Activated CD4-positive, alpha-beta T cell treated with anti-CD3 and anti-CD28 coated beads, Interleukin-2, amount 10 ng/mL, durations not matched to agents 24 days and 14 days (primary cell): ENCODE measurements at regions not wholly inside any gene's neighbourhood (a gene's known extent, or its start where the extent isn't known, plus 50 kb on each side); places are given as distances from the start of the nearest gene placed in this dataset.
"Not testable (repeated sequence)": the region's sequence is repeated elsewhere in the genome, so short reads cannot be mapped to it uniquely, and the experiment has no call there.

ENCODE experiments used
- DNase-seq: peaks from one replicate; pipeline ENCODE4 v3.0.0; 2022
- H3K27ac Mint-ChIP-seq: one replicate; pipeline ENCODE4 v1.8.0; 2022; ENCODE audit warnings: mild to moderate bottlenecking, mixed read lengths
- H3K27me3 Mint-ChIP-seq: one replicate; pipeline ENCODE4 v1.8.0; 2022; ENCODE audit warnings: mixed read lengths
- H3K36me3 Mint-ChIP-seq: one replicate; pipeline ENCODE4 v1.8.0; 2022; ENCODE audit warnings: low read depth, mild to moderate bottlenecking, mixed read lengths
- H3K4me1 Mint-ChIP-seq: one replicate; pipeline ENCODE4 v1.8.0; 2021; ENCODE audit warnings: mixed read lengths
- H3K4me3 Mint-ChIP-seq: one replicate; pipeline ENCODE4 v1.8.0; 2022; ENCODE audit warnings: mild to moderate bottlenecking, moderate library complexity, mixed read lengths
- H3K9me3 Mint-ChIP-seq: one replicate; pipeline ENCODE4 v1.8.0; 2021; ENCODE audit warnings: mixed read lengths
- intact Hi-C: fragments of 100-400 bp; cut with micrococcal nuclease; formaldehyde crosslinking; loops from one replicate; pipeline ENCODE4 v1.15.1; 2023

GRCh38 chr6:106807947-106808611 lies 166.4 kb downstream of the CD24 start:
- DNase-seq, result no peak
- H3K27me3 Mint-ChIP-seq, result peaks cover 2% of the 10 kb centered on the region
- H3K4me3 Mint-ChIP-seq, result no peak overlapping the region
- peaks cover 25% of the 10 kb centered on the region for H3K9me3 Mint-ChIP-seq
- H3K4me1 Mint-ChIP-seq, result no peaks in the 10 kb centered on the region
- intact Hi-C loops, result no loop called here
- H3K36me3 Mint-ChIP-seq, result no peaks in the 10 kb centered on the region
- H3K27ac Mint-ChIP-seq, result no peak overlapping the region

- H3K27ac Mint-ChIP-seq, H3K27me3 Mint-ChIP-seq, H3K36me3 Mint-ChIP-seq, DNase-seq, H3K4me1 Mint-ChIP-seq, intact Hi-C loops, H3K4me3 Mint-ChIP-seq: not testable (repeated sequence)
- H3K9me3 Mint-ChIP-seq, result peaks cover 20% of the 10 kb centered on the region
Observed at GRCh38 chr6:106806253-106806652, 168.3 kb downstream of the CD24 start.

GRCh38 chr6:106805771-106806170 lies 168.8 kb downstream of the CD24 start:
- Mint-ChIP-seq H3K9me3 (peaks cover 15% of the 10 kb centered on the region), H3K27me3 (peaks cover 2% of the 10 kb centered on the region), H3K27ac (no peak overlapping the region), H3K4me3 (no peak overlapping the region), H3K36me3 (no peaks in the 10 kb centered on the region), H3K4me1 (no peaks in the 10 kb centered on the region)
- no peak for DNase-seq
- intact Hi-C loops, result no loop called here

- intact Hi-C loops, result no loop called here
Observed at GRCh38 chr6:106804346-106805335, 169.9 kb downstream of the CD24 start.

GRCh38 chr6:106803188-106803587 lies 171.3 kb downstream of the CD24 start:
- H3K4me3 Mint-ChIP-seq, result no peak overlapping the region
- H3K27me3 Mint-ChIP-seq, result peaks cover 7% of the 10 kb centered on the region
- H3K27ac Mint-ChIP-seq, result no peak overlapping the region
- intact Hi-C loops, result no loop called here
- no peaks in the 10 kb centered on the region for H3K4me1 Mint-ChIP-seq
- peaks cover 2% of the 10 kb centered on the region for H3K9me3 Mint-ChIP-seq
- no peaks in the 10 kb centered on the region for H3K36me3 Mint-ChIP-seq
- DNase-seq, result no peak

More at GRCh38 chr6:106804346-106805335, 169.9 kb downstream of the CD24 start:
- Mint-ChIP-seq H3K27me3 (peaks cover 2% of the 10 kb centered on the region), H3K9me3 (peaks cover 9% of the 10 kb centered on the region), H3K4me1 (no peaks in the 10 kb centered on the region), H3K27ac (no peak overlapping the region), H3K4me3 (no peak overlapping the region), H3K36me3 (no peaks in the 10 kb centered on the region)
- DNase-seq, result no peak

- Mint-ChIP-seq H3K36me3 (no peaks in the 10 kb centered on the region), H3K9me3 (no peaks in the 10 kb centered on the region), H3K4me3 (no peak overlapping the region), H3K4me1 (no peaks in the 10 kb centered on the region), H3K27ac (no peak overlapping the region), H3K27me3 (peaks cover 10% of the 10 kb centered on the region)
- intact Hi-C loops, result no loop called here
- DNase-seq, result no peak
Observed at GRCh38 chr6:106802139-106802538, 172.4 kb downstream of the CD24 start.

GRCh38 chr6:106801256-106801655 lies 171.9 kb downstream of the QRSL1 start:
- no peak overlapping the region for H3K27ac Mint-ChIP-seq
- peaks cover 10% of the 10 kb centered on the region for H3K27me3 Mint-ChIP-seq
- no peaks in the 10 kb centered on the region for H3K36me3 Mint-ChIP-seq
- no peak for DNase-seq
- intact Hi-C loops, result no loop called here
- no peak overlapping the region for H3K4me3 Mint-ChIP-seq
- no peaks in the 10 kb centered on the region for H3K4me1 Mint-ChIP-seq
- no peaks in the 10 kb centered on the region for H3K9me3 Mint-ChIP-seq

- peaks cover 13% of the 10 kb centered on the region for H3K27me3 Mint-ChIP-seq
- no peaks in the 10 kb centered on the region for H3K36me3 Mint-ChIP-seq
- no peaks in the 10 kb centered on the region for H3K9me3 Mint-ChIP-seq
- H3K4me1 Mint-ChIP-seq, result no peaks in the 10 kb centered on the region
- no peak overlapping the region for H3K4me3 Mint-ChIP-seq
- intact Hi-C loops, result no loop called here
- no peak overlapping the region for H3K27ac Mint-ChIP-seq
- DNase-seq, result no peak
Observed at GRCh38 chr6:106800379-106800778, 171.0 kb downstream of the QRSL1 start.

- Mint-ChIP-seq H3K27ac (no peak overlapping the region), H3K4me3 (no peak overlapping the region), H3K4me1 (no peaks in the 10 kb centered on the region), H3K9me3 (no peaks in the 10 kb centered on the region), H3K27me3 (peaks cover 13% of the 10 kb centered on the region), H3K36me3 (no peaks in the 10 kb centered on the region)
- intact Hi-C loops, result no loop called here
- no peak for DNase-seq
Observed at GRCh38 chr6:106799031-106799894, 169.9 kb downstream of the QRSL1 start.

GRCh38 chr6:106797186-106797585 lies 167.8 kb downstream of the QRSL1 start:
- no peak overlapping the region for H3K27ac Mint-ChIP-seq
- no peak for DNase-seq
- peaks cover 13% of the 10 kb centered on the region for H3K27me3 Mint-ChIP-seq
- H3K9me3 Mint-ChIP-seq, result no peaks in the 10 kb centered on the region
- no peaks in the 10 kb centered on the region for H3K4me1 Mint-ChIP-seq
- H3K4me3 Mint-ChIP-seq, result no peak overlapping the region
- intact Hi-C loops, result no loop called here
- H3K36me3 Mint-ChIP-seq, result no peaks in the 10 kb centered on the region

- Mint-ChIP-seq H3K27ac (no peak overlapping the region), H3K4me1 (no peaks in the 10 kb centered on the region), H3K9me3 (no peaks in the 10 kb centered on the region), H3K36me3 (no peaks in the 10 kb centered on the region), H3K27me3 (peaks cover 13% of the 10 kb centered on the region), H3K4me3 (no peak overlapping the region)
- intact Hi-C loops, result no loop called here
- DNase-seq, result no peak
Observed at GRCh38 chr6:106796781-106797180, 167.4 kb downstream of the QRSL1 start.

- Mint-ChIP-seq H3K4me3 (no peak overlapping the region), H3K4me1 (no peaks in the 10 kb centered on the region), H3K27me3 (peaks cover 11% of the 10 kb centered on the region), H3K36me3 (no peaks in the 10 kb centered on the region), H3K27ac (no peak overlapping the region), H3K9me3 (no peaks in the 10 kb centered on the region)
- intact Hi-C loops, result no loop called here
- no peak for DNase-seq
Observed at GRCh38 chr6:106794129-106794528, 164.8 kb downstream of the QRSL1 start.

GRCh38 chr6:106792536-106793236 lies 163.3 kb downstream of the QRSL1 start:
- Mint-ChIP-seq H3K4me3 (no peak overlapping the region), H3K27ac (no peak overlapping the region), H3K36me3 (no peaks in the 10 kb centered on the region), H3K27me3 (peaks cover 5% of the 10 kb centered on the region), H3K9me3 (no peaks in the 10 kb centered on the region), H3K4me1 (no peaks in the 10 kb centered on the region)
- DNase-seq, result no peak
- intact Hi-C loops, result no loop called here
